Kidney (tissue), 13 donors: ENCODE measurements at regions not wholly inside any gene's neighbourhood (a gene's known extent, or its start where the extent isn't known, plus 50 kb on each side); places are given as distances from the start of the nearest gene placed in this dataset.

Source experiments
- DNase-seq, 5 donors: peaks; one replicate each; pipeline ENCODE4 v3.0.0-alpha.2; 2013 to 2020
- FAIRE-seq: peaks from 2 replicates; lab custom pipeline; 2012; peaks lifted over from hg19 to GRCh38; lab: Jason Lieb, UNC
- H3K27ac ChIP-seq, 2 donors: one replicate each; pipeline ENCODE4 v1.7.0; 2013; ENCODE audit warnings: low read depth in 2 of 2, low read length in 2 of 2, inconsistent platforms in 1 of 2
- H3K27me3 ChIP-seq: one replicate; pipeline ENCODE4 v1.7.1; 2013; ENCODE audit warnings: low read length, inconsistent platforms; ENCODE audit not compliant: control insufficient read depth, insufficient read depth
- H3K36me3 ChIP-seq, 3 donors: one replicate each; pipeline versions ENCODE4 v1.7.0 to v1.7.1; 2013; ENCODE audit warnings: low read length in 3 of 3, control low read depth in 1 of 3, inconsistent platforms in 1 of 3; ENCODE audit not compliant: insufficient read depth in 3 of 3, control insufficient read depth in 2 of 3
- H3K4me1 ChIP-seq, 3 donors: one replicate each; pipeline versions ENCODE4 v1.7.0 to v1.7.1; 2013; ENCODE audit warnings: low read length in 3 of 3, inconsistent platforms in 1 of 3, low read depth in 1 of 3; ENCODE audit not compliant: control insufficient read depth in 2 of 3, insufficient read depth in 2 of 3
- H3K4me3 ChIP-seq, 3 donors: one replicate each; pipeline versions ENCODE4 v1.7.0 to v1.8.1; 2013; ENCODE audit warnings: low read length in 3 of 3, control low read depth in 1 of 3, inconsistent platforms in 1 of 3
- H3K9ac ChIP-seq, 3 donors: one replicate each; pipeline versions ENCODE4 v1.7.0 to v1.7.1; 2013; ENCODE audit warnings: low read length in 3 of 3, control low read depth in 1 of 3, inconsistent platforms in 1 of 3
- H3K9me3 ChIP-seq, 3 donors: one replicate each; pipeline versions ENCODE4 v1.7.0 to v1.7.1; 2013; ENCODE audit warnings: low read length in 3 of 3, control low read depth in 1 of 3, inconsistent platforms in 1 of 3; ENCODE audit not compliant: control insufficient read depth in 2 of 3, insufficient read depth in 1 of 3
- intact Hi-C: fragments of 100-400 bp; cut with DNase I; formaldehyde crosslinking; loops from one replicate; pipeline ENCODE4 v1.11.1; 2022
- TF ChIP-seq, protein P1 (sequence below): IDR thresholded peaks from 3 replicates; pipeline ENCODE4 v1.5.1; 2012; ENCODE audit warnings: mild to moderate bottlenecking, moderate library complexity, borderline replicate concordance; ENCODE audit not compliant: insufficient read depth; ENCODE audit errors: extremely low read depth
- donor health status: control.
- donor health status: control.
- donor health status: control.
- donor health status: control.
- donor health status: control.
- donor health status: DM: yes; HTN: yes; CAD: no.
- donor health status: Normal renal cell carcinoma (clear cell type).

DNA sequence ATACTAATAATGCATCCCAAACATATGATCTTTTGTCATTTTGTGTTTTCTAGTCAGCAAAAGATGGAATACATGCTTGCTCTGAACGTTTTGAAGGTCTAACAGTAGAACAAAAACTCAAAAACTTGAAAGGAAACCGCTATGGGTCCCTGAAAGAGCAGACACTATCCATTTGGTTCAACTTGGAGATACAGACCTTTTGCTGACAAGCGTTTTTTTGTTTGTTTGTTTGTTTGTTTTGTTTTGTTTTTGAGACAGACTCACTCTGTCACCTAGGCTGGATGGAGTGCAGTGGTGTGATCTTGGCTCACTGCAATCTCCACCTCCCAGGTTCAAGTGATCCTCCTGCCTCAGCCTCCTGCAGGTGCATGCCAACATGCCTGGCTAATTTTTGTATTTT lies 644.3 kb upstream of the PTCHD4 start:
- Histone ChIP-seq H3K27me3 (no peaks in the 10 kb centered on the region), H3K9ac (no peak overlapping the region), H3K27ac (no peak overlapping the region), H3K9me3 (no peaks in the 10 kb centered on the region), H3K36me3 (no peaks in the 10 kb centered on the region), H3K4me3 (no peak overlapping the region), H3K4me1 (no peaks in the 10 kb centered on the region)
- TF ChIP-seq, protein P1, sequence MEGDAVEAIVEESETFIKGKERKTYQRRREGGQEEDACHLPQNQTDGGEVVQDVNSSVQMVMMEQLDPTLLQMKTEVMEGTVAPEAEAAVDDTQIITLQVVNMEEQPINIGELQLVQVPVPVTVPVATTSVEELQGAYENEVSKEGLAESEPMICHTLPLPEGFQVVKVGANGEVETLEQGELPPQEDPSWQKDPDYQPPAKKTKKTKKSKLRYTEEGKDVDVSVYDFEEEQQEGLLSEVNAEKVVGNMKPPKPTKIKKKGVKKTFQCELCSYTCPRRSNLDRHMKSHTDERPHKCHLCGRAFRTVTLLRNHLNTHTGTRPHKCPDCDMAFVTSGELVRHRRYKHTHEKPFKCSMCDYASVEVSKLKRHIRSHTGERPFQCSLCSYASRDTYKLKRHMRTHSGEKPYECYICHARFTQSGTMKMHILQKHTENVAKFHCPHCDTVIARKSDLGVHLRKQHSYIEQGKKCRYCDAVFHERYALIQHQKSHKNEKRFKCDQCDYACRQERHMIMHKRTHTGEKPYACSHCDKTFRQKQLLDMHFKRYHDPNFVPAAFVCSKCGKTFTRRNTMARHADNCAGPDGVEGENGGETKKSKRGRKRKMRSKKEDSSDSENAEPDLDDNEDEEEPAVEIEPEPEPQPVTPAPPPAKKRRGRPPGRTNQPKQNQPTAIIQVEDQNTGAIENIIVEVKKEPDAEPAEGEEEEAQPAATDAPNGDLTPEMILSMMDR, result no peak
- FAIRE-seq, result no peak
- intact Hi-C loops, result no loop called here
- no peak for DNase-seq

DNA sequence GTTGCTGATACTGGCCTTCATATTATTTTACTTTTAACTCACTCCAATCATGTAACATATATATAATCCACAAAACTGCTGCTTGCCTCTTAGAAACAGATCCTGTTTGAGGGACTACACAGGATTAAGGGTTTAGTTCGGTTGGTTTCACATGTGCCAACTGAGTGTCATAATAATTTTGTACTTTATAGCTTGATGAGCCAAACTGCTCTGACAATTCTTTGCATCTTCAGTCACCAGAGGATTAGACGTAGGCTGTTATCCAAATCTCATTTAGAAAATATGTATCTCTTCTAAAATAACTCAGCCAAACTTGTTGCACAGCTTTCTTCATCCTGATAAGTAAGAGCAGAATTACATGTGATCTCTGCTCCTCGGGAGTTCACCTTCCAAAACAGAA lies 643.6 kb upstream of the PTCHD4 start:
- H3K27ac ChIP-seq, result no peak overlapping the region
- TF ChIP-seq, protein P1, result no peak
- H3K9ac ChIP-seq, result no peak overlapping the region
- H3K4me1 ChIP-seq, result no peaks in the 10 kb centered on the region
- no peaks in the 10 kb centered on the region for H3K27me3 ChIP-seq
- H3K9me3 ChIP-seq, result no peaks in the 10 kb centered on the region
- H3K4me3 ChIP-seq, result no peak overlapping the region
- DNase-seq, result no peak
- no peaks in the 10 kb centered on the region for H3K36me3 ChIP-seq
- intact Hi-C loops, result no loop called here
- FAIRE-seq, result no peak

DNA sequence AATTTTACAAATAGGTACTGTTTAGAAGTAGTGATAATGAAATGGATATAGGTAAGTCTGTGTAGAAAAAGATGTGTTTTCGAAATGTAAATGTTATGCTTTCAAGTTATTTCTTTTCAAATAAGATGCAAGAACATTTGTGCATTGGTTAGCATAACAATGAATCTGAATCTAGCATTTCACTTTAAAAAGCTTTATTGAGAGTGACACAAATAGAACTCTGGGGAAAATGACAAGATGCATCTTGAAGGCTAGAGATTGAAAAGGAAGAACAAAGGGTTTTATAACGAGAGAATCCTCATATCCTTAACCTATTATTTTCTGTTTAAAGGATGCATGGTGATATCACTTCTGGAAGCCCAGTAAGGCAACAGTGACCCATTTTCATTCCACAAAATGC lies 639.9 kb upstream of the PTCHD4 start:
- no peak overlapping the region for H3K27ac ChIP-seq
- no peak overlapping the region for H3K9ac ChIP-seq
- intact Hi-C loops, result no loop called here
- H3K9me3 ChIP-seq, result no peaks in the 10 kb centered on the region
- H3K27me3 ChIP-seq, result no peaks in the 10 kb centered on the region
- no peaks in the 10 kb centered on the region for H3K36me3 ChIP-seq
- FAIRE-seq, result no peak
- DNase-seq, result no peak
- TF ChIP-seq, protein P1, result no peak
- H3K4me1 ChIP-seq, result no peaks in the 10 kb centered on the region
- H3K4me3 ChIP-seq, result no peak overlapping the region

DNA sequence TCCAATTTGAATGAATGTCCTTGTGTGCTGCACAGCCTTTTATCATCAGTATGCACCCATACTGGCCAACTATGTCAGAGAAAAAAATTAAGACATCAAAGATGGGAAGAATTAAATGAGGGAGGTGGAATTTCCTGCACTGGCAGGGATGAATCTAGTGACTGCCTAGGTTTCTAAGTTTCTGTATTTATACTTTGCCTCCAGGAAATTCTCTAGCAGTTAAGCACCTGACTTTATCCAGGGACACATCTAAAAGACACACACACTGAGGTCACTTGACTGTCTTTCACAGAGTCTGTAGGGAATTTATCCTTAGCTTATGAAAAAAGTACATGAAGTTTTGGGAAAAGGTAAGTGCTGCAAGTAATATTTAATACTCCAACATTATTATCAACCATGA lies 636.5 kb upstream of the PTCHD4 start:
- no peak overlapping the region for H3K27ac ChIP-seq
- H3K4me3 ChIP-seq, result no peak overlapping the region
- intact Hi-C loops, result no loop called here
- TF ChIP-seq, protein P1, result no peak
- H3K9me3 ChIP-seq, result no peaks in the 10 kb centered on the region
- no peaks in the 10 kb centered on the region for H3K4me1 ChIP-seq
- FAIRE-seq (no peak), DNase-seq (no peak)
- no peaks in the 10 kb centered on the region for H3K36me3 ChIP-seq
- no peaks in the 10 kb centered on the region for H3K27me3 ChIP-seq
- no peak overlapping the region for H3K9ac ChIP-seq
